ENCODE measurements at regions not wholly inside any gene's neighbourhood (a gene's known extent, or its start where the extent isn't known, plus 50 kb on each side); places are given as distances from the start of the nearest gene placed in this dataset.

- POLR2A ChIA-PET (ENCODE audit: low non-redundant PET), result interaction anchor here (0.6 kb wide), 1 partner anchor 684 kb away, joined by 3 read pairs; no protein-coding TSS in a partner anchor
- no peak overlapping the region for H3K4me3 ChIP-seq (ENCODE audit: low read depth, low read length, poor library complexity, severe bottlenecking)
- no TSS peak for BruUV-seq (replicated peaks)
- no peaks in the 10 kb centered on the region for H3K9me3 ChIP-seq (ENCODE audit: low read depth, low read length, poor library complexity, severe bottlenecking)
- H3K27ac ChIP-seq (ENCODE audit: low read depth, low read length, poor library complexity, severe bottlenecking), result no peak overlapping the region
- CTCF ChIA-PET, result no interaction called here
- no peaks in the 10 kb centered on the region for H3K4me1 ChIP-seq (ENCODE audit: insufficient read depth, low read length, poor library complexity, severe bottlenecking)
- no peaks in the 10 kb centered on the region for H3K27me3 ChIP-seq (replicated peaks; ENCODE audit: insufficient read depth, low read depth, low read length, poor library complexity)
- TF ChIP-seq EZH2 (IDR thresholded peaks at IDR 0.05; ENCODE audit: borderline replicate concordance, low read depth, low read length, poor library complexity, severe bottlenecking) (no peak), CTCF (conservative IDR thresholded peaks at IDR 0.05; ENCODE audit: low read depth, low read length) (no peak)
- intact Hi-C loops (cut with micrococcal nuclease; ENCODE audit: unreplicated experiment), result no loop called here
- no peak for DNase-seq (ENCODE audit: low spot score)
- H3K36me3 ChIP-seq (ENCODE audit: insufficient read depth, low read length, poor library complexity, severe bottlenecking), result no peaks in the 10 kb centered on the region
Observed at GRCh38 chr2:195202163-195202845, 454.7 kb upstream of the SLC39A10 start.

- H3K4me3 ChIP-seq (ENCODE audit: low read depth, low read length, poor library complexity, severe bottlenecking), result no peak overlapping the region
- no peak for DNase-seq (ENCODE audit: low spot score)
- intact Hi-C loops (cut with micrococcal nuclease; ENCODE audit: unreplicated experiment), result no loop called here
- no TSS peak for BruUV-seq (replicated peaks)
- POLR2A ChIA-PET (ENCODE audit: low non-redundant PET), result no interaction called here
- no peaks in the 10 kb centered on the region for H3K36me3 ChIP-seq (ENCODE audit: insufficient read depth, low read length, poor library complexity, severe bottlenecking)
- no peak for TF ChIP-seq EZH2 (IDR thresholded peaks at IDR 0.05; ENCODE audit: borderline replicate concordance, low read depth, low read length, poor library complexity, severe bottlenecking)
- no peaks in the 10 kb centered on the region for H3K27me3 ChIP-seq (replicated peaks; ENCODE audit: insufficient read depth, low read depth, low read length, poor library complexity)
- no peak overlapping the region for H3K27ac ChIP-seq (ENCODE audit: low read depth, low read length, poor library complexity, severe bottlenecking)
- no peaks in the 10 kb centered on the region for H3K9me3 ChIP-seq (ENCODE audit: low read depth, low read length, poor library complexity, severe bottlenecking)
- CTCF ChIA-PET, result no interaction called here
- H3K4me1 ChIP-seq (ENCODE audit: insufficient read depth, low read length, poor library complexity, severe bottlenecking), result no peaks in the 10 kb centered on the region
Observed at GRCh38 chr2:195199864-195200263, 457.2 kb upstream of the SLC39A10 start.

- Histone ChIP-seq H3K36me3 (ENCODE audit: insufficient read depth, low read length, poor library complexity, severe bottlenecking) (no peaks in the 10 kb centered on the region), H3K9me3 (ENCODE audit: low read depth, low read length, poor library complexity, severe bottlenecking) (no peaks in the 10 kb centered on the region), H3K27me3 (replicated peaks; ENCODE audit: insufficient read depth, low read depth, low read length, poor library complexity) (no peaks in the 10 kb centered on the region), H3K4me1 (ENCODE audit: insufficient read depth, low read length, poor library complexity, severe bottlenecking) (no peaks in the 10 kb centered on the region), H3K27ac (ENCODE audit: low read depth, low read length, poor library complexity, severe bottlenecking) (no peak overlapping the region), H3K4me3 (ENCODE audit: low read depth, low read length, poor library complexity, severe bottlenecking) (no peak overlapping the region)
- intact Hi-C loops (cut with micrococcal nuclease; ENCODE audit: unreplicated experiment), result no loop called here
- no peak for DNase-seq (ENCODE audit: low spot score)
- CTCF ChIA-PET, result no interaction called here
- TF ChIP-seq EZH2 (IDR thresholded peaks at IDR 0.05; ENCODE audit: borderline replicate concordance, low read depth, low read length, poor library complexity, severe bottlenecking) (no peak), CTCF (conservative IDR thresholded peaks at IDR 0.05; ENCODE audit: low read depth, low read length) (no peak)
- BruUV-seq (replicated peaks), result no TSS peak
- POLR2A ChIA-PET (ENCODE audit: low non-redundant PET), result no interaction called here
Observed at GRCh38 chr2:195181059-195181705, 475.8 kb upstream of the SLC39A10 start.
